Islet precursor cell (in vitro differentiated cells): ENCODE measurements at regions not wholly inside any gene's neighbourhood (a gene's known extent, or its start where the extent isn't known, plus 50 kb on each side); places are given as distances from the start of the nearest gene placed in this dataset.
"Not testable (repeated sequence)": the region's sequence is repeated elsewhere in the genome, so short reads cannot be mapped to it uniquely, and the experiment has no call there.

Source experiments
- DNase-seq: peaks from one replicate; pipeline ENCODE4 v3.0.0-alpha.2; 2018

DNA sequence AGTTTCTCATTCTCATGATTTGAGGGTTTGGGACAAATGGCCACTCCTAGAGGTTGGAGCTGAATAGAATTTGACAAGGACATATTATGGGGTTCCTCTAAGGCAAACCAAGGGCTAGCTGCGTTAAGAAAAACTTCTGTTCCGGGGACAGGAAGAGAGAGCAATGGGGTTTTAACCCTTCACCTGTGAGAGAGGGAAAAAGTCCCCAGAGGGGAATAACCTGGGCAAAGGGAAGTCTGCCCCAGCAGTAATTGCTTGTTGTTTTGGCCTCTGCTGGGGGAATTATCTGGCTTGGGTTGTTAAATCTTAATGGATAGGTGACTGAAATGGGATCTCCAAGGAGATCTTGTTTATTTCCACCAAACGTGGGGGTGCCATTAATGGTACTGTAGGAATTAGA is 110.1 kb upstream of the MOCS2 start:
- no peak for DNase-seq

DNA sequence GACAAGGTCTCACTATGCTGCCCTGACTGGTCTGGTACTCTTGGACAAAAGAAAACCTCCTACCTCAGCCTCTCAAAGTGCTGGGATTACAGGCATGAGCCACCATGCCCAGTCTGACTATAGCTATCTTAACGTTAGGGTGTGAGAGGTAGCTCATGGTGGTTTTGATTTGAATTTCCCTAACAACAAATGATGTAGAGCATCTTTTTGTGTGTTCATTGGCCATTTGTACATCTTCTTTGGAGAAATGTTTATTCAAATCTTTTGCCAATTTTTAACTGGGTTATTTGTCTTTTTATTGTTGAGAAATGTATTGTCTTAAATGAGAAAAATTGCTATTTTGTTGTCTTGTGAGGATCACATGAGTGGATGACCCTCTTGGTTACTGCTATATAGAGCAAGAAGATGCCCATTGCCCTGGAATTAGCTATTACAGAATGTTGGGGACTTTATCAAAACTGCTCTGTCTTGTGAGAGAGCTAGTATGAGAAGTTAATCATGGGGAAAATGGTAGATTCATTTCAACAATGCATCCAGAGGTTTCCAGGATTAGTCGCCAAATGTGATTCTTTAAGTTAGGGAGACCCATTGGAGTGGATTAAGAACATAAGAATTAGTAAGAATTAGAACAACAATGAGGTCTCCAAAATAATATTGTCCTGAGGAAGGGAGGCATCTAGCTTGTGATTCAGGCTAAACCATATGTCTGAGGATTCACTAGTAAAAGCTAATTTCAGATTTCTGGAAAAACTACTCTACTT is 124.3 kb upstream of the MOCS2 start:
- no peak for DNase-seq

DNA sequence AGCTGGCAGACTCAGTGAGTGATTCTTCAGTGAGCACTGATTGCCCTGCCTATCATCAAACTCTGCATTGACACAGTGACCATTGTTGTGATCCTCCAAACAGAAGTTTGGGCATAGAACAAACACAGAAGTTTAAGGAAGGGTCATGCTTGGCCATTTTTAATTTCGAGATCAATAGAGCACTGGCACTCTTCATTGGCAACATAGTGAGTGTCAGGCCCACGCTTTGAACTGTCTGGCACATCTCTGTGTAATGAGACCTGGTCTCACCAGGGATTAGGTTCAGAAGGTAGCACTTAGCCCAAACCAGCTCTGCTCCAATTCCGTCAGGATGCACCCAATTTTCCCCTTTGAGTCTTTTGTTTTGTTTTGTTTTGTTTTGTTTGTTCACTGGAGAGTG is 127.1 kb upstream of the MOCS2 start:
- DNase-seq = no peak

DNA sequence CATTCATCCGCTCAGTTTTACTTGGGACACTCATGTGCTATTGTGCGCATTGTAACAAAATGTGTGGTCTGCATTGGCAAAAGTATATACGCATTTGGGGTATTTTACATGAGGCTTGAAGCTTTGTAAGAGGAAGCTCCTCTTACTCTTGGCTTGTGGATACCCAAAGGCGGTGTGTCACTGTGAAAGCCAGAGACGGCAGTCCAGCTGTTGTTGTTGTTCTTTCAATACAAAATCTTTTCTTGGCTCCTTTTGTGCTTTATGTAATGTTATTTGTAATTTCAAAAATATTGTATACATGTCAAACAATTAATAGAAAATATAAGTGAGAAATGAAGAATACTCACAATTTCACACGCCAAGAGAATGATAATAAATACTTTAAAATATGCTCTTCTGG is 128.3 kb upstream of the MOCS2 start:
- no peak for DNase-seq

DNA sequence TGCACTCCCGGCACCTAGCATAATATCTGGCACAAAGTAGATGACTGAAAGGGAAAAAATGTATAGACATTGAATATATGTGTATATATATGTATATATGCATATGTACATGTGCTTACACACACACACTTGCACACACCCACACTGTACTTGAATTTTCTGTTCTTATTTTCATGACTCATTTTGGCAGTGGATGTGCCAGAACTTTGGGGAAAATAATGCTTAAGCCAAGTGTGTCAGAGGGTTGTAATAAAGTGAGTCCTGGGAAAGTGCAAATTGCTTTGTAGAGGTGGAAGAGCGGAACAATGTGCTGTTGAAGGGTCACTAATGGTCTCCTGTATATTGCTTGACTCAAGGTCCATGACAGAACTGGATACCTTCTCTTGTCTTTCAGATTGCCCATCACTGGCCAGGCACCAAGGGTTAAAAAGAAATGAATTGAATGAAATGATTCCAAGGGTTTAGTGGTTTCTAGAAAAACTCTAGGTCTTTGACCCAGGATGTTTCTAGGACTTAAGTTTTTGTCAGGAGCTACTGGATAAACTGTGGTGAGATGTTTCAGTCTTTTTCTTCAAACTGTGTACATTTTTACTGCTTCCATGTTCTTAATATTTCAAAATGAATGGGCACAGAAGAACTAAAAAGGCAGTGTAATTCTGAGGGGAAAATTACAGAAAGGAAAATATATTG is 129.9 kb upstream of the MOCS2 start:
- no peak for DNase-seq

DNA sequence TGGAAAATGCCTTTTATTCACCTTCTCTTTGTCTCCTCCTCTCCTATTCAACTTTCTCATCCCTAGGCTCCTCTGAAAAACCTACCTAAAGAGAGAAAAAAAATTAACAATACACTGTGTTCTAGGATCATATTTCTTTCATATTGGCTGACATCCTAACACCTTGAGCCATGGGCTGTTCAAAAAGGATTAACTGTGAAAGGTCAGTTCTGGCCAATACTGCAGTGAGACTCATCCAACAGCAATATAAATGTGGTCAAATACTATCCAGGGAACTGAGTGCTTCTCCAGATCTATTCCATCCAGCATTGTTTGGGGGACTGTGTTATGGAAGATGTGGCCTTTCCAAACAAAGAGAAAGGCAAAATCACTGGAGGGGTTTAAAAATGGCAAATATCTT is 131.1 kb upstream of the MOCS2 start:
- no peak for DNase-seq

- no peak for DNase-seq
These were observed 132.0 kb upstream of the MOCS2 start for GRCh38 chr5:53241572-53241971.

DNA sequence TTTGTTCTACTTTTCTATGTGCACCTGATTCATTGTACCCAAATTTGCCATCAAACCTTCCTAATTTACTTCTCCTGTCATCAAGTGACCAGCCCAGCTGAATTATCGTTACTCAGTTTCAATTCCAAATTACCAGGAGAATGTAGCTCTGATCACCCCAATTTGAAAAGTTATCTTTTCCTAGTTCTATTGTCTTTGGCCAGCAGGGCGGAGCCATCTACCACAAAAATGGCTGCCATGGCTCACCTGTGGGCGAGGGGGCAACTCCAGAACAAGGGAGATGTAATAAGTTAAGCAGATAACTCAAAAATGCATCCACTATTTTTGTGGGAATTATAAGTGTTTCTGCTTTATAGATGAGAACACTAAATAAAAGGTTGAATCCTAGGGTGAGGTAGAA is 133.8 kb upstream of the MOCS2 start:
- no peak for DNase-seq

GRCh38 chr5:53246042-53246836 is 136.7 kb upstream of the MOCS2 start:
- DNase-seq = no peak

GRCh38 chr5:53249529-53250200 is 140.1 kb upstream of the MOCS2 start:
- DNase-seq = no peak

DNA sequence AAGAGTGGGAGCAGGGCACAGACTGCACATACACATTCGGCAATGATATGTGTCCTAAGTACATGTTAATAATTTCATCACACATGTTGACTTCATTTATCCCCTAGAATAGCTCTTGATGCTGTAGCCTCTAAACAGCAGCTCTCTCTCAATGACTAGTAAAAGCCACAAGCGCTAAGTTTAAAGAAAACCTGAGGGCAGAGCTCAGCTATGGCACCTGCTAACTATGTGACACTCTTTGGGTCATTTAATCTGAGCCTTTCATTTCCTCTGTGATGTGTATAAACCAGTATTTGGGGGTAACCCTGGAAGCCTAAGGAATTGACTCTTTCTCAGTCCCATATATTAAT is 140.6 kb upstream of the MOCS2 start:
- DNase-seq = no peak

DNA sequence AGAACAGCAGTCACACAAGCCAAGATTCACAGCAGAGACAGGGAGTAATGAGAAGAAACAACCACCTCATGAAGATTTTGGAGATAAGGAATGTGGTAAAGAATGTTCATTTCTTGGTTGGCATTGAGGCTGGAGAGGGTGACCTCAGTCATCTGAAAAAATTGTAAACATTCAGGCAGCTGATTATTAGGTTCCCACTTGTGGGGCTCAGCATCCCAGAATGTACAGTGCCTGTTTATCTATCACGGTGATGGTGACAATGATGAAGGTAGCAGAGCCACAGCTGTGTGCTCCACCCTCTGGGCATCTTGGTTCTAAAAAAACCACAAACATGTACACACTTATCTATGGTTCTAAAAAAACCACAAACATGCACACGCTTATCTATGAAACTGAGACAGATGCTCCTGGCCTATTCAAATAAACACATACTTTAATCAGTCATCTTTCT is 143.9 kb upstream of the MOCS2 start:
- DNase-seq = no peak

GRCh38 chr5:53256746-53257145 is 147.2 kb upstream of the MOCS2 start:
- DNase-seq = no peak

DNA sequence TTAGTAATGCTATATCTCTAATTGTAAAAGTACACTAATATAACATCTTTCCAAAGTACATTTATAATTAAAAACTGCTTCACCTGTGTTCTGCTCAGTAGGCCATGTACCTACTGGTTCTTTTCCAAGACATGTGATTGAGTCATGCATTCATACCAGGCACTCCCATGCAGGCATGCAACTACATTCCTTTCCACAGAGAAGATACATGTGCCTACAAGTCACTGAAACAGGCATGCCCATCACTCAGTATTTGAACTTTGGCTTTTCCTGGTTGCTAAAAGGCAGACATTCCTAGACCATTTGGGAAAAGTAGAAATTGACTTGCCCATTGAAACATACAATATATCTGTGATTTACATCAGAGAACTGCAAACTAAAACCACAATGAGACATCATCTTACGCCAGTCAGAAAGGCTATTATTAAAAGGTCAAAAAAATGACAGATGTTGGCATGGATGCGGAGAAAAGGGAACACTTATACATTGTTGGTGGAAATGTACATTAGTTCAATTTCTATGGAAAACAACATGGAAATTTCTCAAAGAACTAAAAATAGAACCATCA is 148.3 kb upstream of the MOCS2 start:
- no peak for DNase-seq

DNA sequence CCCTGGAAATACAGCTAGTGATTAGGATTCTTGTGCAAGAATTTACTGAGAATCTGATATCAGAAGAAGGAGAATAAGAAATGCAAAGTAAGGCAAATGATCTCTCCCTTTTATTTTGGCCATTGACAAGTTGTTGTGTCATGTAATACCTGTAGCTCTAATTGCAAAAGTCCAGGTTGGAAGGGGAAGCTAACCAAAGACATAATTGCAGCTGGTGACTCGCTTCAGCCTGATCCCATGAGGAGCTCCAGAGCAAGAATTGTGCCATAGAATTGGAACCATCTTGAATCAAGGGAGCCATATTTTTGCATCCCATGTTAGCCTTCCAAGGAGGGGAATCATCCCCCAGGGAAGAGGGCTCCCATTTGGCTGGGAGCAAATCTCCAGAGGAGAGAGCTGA is 149.6 kb upstream of the MOCS2 start:
- DNase-seq = no peak

- DNase-seq = no peak
These were observed 150.9 kb upstream of the MOCS2 start for GRCh38 chr5:53260446-53260845.

- DNase-seq = no peak
These were observed 151.7 kb upstream of the MOCS2 start for GRCh38 chr5:53261245-53261644.

- no peak for DNase-seq
These were observed 152.9 kb upstream of the MOCS2 start for GRCh38 chr5:53262348-53262970.

DNA sequence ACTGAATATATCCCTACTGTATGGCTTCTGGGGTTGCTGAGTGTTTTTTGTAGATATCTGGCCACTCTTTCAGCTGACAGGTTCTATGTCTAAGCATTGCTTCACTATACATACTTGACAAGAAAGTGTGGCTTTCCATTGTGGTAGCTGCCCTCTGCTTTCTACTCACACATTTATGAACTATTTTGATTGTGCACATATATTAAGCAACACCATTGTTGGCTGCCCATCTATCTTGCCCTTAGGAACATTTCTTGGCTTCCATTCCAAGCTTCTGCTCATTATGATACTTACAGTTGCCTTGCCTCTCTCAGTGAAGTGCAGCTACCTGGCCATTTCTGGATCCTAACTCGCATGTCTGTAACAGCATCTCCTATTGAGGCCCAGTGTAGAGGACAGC is 153.6 kb upstream of the MOCS2 start:
- DNase-seq = no peak

DNA sequence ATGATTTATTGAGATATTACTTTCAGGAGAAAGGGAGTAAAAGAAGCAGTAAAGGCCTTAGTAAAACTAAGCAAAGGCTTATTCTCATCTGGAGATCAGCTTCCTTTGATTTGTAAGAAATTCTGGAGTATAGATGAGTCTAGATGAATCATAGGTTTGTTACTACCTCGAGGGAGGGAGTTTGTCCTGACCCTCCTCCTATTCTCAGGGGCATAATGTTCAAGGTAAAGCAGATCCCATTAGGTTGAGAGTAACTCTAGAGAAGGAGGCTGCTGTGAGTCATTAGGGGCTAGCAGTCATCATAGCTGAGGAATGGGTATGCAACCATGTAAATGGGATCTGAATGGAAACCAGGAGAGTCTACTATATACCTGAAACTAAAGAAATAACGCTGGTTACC is 155.5 kb upstream of the MOCS2 start:
- no peak for DNase-seq

DNA sequence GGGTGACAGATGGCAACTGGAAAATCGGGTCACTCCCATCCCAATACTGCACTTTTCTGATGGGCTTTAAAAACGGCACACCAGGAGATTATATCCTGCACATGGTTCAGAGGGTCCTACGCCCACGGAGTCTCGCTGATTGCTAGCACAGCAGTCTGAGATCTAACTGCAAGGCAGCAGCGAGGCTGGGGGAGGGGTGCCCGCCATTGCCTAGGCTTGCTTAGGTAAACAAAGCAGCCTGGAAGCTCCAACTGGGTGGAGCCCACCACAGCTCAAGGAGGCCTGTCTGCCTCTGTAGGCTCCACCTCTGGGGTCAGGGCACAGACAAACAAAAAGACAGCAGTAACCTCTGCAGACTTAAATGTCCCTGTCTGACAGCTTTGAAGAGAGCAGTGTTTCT is 158.7 kb upstream of the MOCS2 start:
- DNase-seq = not testable (repeated sequence)

- DNase-seq = no peak
These were observed 166.1 kb upstream of the MOCS2 start for GRCh38 chr5:53275666-53276065.

DNA sequence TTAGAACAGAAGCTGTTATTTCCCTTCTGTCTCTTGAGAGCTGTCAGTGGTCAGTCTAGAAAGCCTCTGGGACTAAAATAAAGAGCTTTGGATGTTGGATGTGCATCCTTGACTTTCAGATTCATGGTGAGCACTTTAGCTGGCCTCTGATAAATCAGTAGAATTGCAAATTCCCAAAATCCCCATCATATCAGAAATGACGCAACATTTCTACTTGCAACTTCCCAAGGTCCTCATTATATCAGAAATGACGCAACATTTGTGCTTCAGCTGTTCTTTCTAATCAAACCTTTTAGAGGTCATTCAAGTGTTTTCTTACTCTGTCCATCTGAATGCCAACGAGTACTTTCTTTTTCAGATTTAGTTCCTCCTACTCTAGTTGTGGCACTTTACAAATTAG is 167.3 kb upstream of the MOCS2 start:
- no peak for DNase-seq
